AG04449 (cell line): ENCODE measurements at regions not wholly inside any gene's neighbourhood (a gene's known extent, or its start where the extent isn't known, plus 50 kb on each side); places are given as distances from the start of the nearest gene placed in this dataset.

Source experiments
- CTCF ChIA-PET: fragments of 350-600 bp; formaldehyde crosslinking; extraction: SDS; loops from one replicate; lab custom pipeline; 2021; ENCODE audit warnings: antibody characterized with exemption; lab: Yijun Ruan, JAX
- POLR2A ChIA-PET: fragments of 400-600, 350-600 bp; formaldehyde crosslinking; extraction: SDS; loops from one replicate; lab custom pipeline; 2020; ENCODE audit warnings: antibody characterized with exemption, inconsistent platforms; lab: Yijun Ruan, JAX
- DNase-seq: peaks from one replicate; pipeline ENCODE4 v3.0.0-alpha.2; 2010; ENCODE audit warnings: low read depth, low spot score
- H3K4me3 ChIP-seq: 2 replicates; pipeline ENCODE4 v1.5.1; 2011; ENCODE audit warnings: low read depth, mild to moderate bottlenecking, control low read depth, low read length
- TF ChIP-seq, protein P1 (sequence below): IDR thresholded peaks from one replicate; pipeline ENCODE4 v1.5.1; 2011; ENCODE audit warnings: mild to moderate bottlenecking, moderate library complexity, low read length, control low read depth, inconsistent platforms; ENCODE audit not compliant: insufficient read depth; ENCODE audit errors: missing control alignments

DNA sequence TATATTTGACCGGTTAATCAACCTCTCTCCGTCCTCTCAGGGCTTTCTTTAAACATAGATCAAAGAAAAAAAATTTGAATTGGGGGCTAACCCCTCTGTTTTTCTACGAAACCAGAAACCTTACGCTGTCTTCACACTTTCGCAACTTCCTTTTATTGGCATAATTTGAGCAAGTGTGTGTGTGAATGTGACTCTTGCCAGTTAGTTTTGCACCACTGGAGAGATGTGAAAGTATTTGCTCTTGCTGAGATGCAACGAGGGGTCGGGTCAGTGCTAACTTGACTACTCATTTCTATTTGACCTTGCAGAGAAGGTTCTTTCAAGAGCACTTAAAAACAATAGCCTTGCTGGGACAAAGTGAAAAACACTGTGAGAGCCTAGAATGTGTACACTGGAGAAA, 81.2 kb downstream of the FAM43A start:
- ChIA-PET CTCF (no interaction called here), POLR2A (no interaction called here)
- TF ChIP-seq, protein P1, sequence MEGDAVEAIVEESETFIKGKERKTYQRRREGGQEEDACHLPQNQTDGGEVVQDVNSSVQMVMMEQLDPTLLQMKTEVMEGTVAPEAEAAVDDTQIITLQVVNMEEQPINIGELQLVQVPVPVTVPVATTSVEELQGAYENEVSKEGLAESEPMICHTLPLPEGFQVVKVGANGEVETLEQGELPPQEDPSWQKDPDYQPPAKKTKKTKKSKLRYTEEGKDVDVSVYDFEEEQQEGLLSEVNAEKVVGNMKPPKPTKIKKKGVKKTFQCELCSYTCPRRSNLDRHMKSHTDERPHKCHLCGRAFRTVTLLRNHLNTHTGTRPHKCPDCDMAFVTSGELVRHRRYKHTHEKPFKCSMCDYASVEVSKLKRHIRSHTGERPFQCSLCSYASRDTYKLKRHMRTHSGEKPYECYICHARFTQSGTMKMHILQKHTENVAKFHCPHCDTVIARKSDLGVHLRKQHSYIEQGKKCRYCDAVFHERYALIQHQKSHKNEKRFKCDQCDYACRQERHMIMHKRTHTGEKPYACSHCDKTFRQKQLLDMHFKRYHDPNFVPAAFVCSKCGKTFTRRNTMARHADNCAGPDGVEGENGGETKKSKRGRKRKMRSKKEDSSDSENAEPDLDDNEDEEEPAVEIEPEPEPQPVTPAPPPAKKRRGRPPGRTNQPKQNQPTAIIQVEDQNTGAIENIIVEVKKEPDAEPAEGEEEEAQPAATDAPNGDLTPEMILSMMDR = no peak
- no peak for DNase-seq
- H3K4me3 ChIP-seq = no peak overlapping the region

DNA sequence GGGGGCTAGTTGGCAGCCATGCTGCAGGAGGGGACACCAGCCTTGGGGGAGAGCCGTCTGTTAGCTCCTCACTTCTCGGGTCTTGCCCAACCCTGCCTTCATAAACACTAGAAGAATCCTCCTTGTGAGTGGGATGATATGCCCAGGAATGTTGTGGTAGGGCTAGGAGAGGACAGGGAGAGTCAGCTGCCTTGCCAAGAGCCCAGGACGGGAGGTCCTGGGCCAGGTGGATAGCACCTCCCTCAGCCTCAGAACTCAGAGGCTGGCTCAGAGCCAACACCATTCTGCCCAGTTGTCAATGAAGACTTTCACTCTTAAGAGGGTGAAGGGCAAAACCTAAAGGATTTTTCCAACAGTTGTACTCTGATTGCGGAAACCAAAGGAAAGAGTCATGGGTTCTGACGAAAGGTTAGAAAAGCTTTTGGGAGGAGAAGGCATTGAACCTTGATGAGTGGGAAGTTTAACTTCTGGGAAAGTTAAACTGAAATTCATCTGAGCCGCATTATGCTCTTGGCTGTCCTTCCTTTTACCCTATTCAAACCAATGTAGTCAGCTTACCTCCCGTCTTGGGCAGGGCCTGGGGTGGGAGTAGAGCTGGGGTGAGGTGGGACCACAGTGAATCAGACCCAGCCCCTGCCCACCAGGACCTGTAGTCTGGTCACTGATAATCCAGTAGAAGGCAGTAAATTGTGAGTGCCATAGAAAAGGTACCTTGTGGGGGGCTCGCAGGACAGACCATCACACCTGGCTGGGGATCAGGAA, 81.9 kb downstream of the FAM43A start:
- ChIA-PET POLR2A (no interaction called here), CTCF (no interaction called here)
- no peak for DNase-seq
- H3K4me3 ChIP-seq = no peak overlapping the region
- TF ChIP-seq, protein P1 = no peak

DNA sequence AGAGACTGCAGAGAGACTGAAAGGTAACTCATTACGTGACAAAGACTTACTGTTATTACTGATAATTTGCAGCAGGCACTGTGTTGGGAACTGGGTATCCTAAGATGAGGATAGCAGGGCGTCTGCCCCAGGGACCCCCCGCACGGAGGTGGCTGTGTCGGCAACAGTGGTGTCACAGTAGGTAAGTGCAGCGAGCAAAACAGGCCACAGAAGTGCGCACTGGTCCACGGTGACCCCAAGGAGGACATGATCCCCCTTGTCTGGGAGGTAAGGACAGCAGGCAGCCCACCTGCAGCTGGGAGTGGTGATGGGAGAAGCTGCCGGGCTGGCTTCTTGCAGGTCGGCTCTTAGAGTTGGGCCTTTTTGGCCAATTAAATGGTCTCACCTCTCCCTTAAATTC, 82.9 kb downstream of the FAM43A start:
- DNase-seq = no peak
- ChIA-PET CTCF (no interaction called here), POLR2A (no interaction called here)
- no peak overlapping the region for H3K4me3 ChIP-seq
- TF ChIP-seq, protein P1 = no peak

DNA sequence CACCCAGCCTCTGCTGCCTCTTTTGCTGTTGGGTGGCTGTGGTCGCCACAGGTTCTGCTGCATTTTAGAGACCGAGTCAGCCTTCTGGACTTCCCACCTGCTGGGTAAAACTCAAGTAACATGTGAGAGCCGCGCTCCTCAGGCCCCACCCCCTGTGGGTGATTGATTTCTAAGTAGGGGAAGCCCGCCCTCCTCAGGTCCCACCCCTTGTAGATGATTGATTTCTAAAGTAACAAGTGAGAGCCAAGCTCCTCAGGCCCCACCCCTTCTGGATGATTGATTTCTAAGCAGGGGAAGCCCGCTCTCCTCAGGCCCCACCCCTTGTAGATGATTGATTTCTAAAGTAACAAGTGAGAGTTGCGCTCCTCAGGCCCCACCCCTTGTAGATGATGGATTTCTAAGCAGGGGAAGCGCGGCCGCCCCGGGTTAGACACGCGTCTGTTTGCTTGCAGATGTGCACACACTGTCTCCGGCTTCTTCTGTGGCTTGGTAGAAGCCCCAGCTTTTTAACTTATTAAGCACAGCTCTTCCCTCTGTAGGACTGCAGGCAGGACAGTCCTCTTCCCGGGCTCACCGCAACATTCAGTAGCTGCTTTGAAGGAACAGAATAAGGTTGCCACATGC, 83.4 kb downstream of the FAM43A start:
- TF ChIP-seq, protein P1 = no peak
- DNase-seq = peak; percentile 12
- H3K4me3 ChIP-seq = peak overlapping the region; percentile 36
- CTCF ChIA-PET = interaction anchor here (0.9 kb wide), 1 partner anchor 338 kb away, joined by 3 read pairs; no protein-coding TSS in a partner anchor
- POLR2A ChIA-PET = no interaction called here

DNA sequence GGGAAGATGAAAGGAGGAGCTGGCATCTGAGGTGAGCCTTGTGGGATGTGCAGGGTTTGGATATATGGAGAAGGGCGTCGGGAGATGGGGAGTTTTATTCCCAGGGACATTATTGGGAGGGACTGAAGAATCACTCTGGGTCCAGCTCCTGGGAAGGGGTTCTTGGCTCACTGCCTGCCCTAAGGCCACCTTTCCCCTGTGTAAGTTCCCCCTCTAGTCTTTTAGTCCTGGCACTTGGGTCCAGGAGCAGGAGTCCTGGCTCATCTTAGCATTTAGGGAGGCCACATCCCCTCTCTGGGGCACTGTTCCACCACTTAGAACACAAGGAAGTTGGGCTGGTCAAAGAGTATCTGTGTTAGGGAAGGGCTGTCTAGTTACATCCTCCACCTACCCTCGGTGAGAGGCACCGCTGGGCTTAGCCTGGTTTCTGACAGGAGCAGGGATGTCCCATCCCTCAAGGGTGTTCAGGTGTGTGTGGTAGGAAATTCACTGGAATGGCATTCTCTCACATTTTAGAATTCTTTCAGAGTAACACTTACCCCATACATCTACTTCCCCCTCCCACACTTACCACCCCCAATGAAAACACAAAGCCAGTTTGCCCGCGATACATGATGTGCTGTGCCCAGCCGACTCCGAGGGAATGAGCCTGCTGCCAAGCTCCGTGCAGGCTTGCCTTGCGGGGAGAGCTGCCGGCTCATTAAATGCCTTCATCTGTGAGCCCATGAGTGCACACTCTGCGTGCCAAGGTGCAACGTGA, 86.7 kb downstream of the FAM43A start:
- H3K4me3 ChIP-seq = no peak overlapping the region
- CTCF ChIA-PET = no interaction called here
- DNase-seq = no peak
- POLR2A ChIA-PET = no interaction called here
- TF ChIP-seq, protein P1 = no peak

DNA sequence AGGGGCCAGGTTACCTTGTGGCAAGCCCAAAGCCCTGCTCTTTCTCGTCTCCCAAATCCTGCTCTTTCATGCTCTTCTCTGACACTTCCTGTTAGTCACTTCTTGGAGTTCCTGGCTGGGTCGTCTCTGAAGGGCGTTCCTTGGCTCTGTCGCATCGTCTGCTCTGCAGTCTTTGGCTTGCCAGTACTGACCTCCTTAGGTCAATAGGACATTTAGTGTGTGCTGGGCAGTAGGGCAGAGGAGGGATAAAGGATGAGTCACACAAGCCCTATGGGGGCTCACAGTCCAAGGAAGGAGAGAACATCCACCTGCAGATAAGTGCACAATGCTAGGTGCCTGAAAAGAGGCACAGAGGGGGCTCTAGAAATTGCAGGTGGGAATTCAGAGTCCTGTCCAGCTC, 87.5 kb downstream of the FAM43A start:
- no peak overlapping the region for H3K4me3 ChIP-seq
- POLR2A ChIA-PET = no interaction called here
- TF ChIP-seq, protein P1 = no peak
- CTCF ChIA-PET = no interaction called here
- DNase-seq = no peak
